Left renal pelvis (tissue), 4 donors: ENCODE measurements at regions not wholly inside any gene's neighbourhood (a gene's known extent, or its start where the extent isn't known, plus 50 kb on each side); places are given as distances from the start of the nearest gene placed in this dataset.
"Not testable (repeated sequence)": the region's sequence is repeated elsewhere in the genome, so short reads cannot be mapped to it uniquely, and the experiment has no call there.

ENCODE experiments used
- DNase-seq, 4 donors: peaks; one replicate each; pipeline ENCODE4 v3.0.0-alpha.2; 2013; ENCODE audit warnings: low read depth in 4 of 4, low spot score in 3 of 4

DNA sequence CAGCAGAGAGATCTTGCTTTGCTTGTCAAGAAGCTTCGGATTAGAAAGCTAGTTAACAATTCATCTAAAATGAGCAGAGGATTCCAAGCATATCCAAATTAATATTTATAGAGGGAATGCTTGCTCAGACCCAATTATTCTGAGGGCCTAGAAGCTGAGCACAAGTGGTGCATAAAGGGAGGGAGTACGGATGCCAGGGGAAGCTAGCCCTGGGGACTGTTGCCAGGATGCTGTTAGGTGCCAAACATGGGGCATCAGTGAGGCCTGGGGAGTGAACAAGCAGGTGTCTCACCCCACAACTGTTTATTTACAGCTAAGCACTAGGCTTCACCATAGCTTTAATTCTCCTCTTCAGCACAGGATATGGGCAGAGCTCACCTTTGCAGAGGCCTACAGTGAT, 684.1 kb upstream of the C16orf82 start:
- DNase-seq, result no peak

DNA sequence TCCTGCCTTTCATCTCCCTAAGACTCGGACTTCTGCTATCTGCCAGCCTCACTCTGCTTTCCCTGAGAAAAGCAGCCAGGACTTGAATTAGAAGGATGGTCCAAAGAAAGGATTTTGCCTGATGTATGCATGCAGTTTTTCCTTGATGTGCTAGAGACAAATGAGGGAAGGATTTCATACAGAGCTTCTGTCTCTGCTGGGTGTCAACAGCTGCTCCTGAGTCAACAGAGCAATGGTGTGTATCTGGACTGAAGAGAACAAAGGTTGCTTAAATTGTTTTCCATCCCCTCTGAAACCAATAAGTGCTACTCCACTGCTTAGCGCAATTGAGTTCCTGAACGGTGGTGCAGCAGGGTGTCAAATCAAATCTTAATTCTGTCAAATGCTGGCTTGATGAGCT, 680.6 kb upstream of the C16orf82 start:
- DNase-seq, result no peak

DNA sequence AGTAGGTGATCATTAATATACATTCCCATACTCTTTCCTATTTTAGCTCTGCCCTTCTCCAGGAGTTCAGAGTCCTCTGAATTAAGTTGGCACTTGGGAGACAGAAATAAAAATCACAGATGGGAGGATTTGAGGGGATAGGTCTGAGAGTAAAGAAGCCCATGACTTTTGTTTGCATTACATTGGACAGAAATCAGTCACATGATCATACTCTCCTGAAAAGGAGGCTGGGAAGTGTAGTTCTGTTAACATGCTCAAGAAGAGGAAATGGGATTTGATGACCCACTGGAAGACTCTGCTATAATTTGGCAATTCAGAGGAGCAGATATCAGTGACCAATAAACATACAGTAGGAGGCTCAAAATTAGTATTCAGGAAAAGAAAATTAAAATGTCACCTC, 674.9 kb upstream of the C16orf82 start:
- DNase-seq, result no peak

DNA sequence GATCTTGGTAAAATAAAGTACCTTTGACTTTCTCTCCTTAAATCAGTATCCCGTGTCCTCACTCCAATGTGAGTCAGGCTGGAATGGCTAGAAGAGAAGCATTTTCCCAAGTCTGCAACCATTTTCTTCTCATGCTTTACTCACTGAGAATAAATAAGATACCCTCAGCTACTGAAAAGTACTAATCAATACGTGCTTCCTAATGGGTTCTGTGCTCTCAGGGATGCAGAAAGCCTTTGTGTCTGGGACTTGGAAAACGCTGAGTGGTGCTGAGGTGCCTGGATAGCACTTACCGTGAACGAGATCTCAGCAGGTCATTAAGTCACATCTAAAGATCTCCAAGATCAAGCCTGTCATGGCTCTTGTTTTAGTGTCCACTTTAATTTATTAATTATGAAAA, 672.3 kb upstream of the C16orf82 start:
- no peak for DNase-seq

DNA sequence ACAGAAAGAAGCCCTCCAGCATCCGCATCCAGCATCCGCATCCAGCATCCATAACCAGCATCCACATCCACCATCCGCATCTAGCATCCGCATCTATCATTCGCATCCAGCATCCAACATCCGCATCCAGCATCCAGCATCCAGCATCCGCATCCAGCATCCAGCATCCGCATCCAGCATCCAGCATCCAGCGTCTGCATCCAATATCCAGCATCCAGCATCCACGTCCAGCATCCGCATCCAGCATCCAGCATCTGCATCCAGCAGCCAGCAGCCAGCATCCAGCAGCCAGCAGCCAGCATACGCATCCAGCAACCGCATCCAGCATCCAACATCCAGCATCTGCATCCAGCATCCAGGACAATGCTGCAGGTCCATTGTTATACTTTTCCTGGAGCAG, 671.0 kb upstream of the C16orf82 start:
- no peak for DNase-seq

DNA sequence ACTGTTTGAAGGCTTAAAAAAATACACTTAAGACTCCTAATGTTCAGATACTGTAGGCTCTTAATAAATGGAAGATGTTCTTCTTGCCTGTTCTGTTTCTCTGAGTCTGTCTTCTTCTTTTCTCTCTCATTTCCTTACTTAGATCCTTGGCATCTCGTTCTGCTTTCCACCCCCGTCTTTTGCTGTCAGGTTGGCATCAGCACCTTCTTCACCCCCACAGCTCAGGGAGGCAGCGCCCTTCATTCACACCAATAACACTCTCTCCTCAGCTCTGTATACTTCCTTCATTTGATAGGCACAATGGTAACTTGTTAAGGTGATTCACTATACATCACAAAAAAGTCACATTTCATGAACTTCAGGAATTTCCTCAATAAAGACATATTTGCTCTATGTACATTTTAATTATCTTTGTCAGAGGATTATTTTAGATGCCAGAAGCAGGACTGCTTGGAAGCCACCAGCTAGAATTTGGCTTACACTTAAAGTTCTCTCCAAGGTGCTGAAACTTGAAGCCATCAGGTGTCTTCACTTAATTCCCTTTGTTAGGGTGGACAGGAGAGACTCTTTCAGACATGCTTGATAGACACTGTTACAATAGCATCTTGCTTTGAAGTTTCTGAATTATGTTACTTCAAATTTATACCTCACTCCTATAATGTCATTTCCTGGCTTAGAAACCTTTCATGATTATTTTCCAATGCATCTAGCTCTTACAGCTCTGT, 670.1 kb upstream of the C16orf82 start:
- DNase-seq, result peak in 2 of 4 donors; percentile 0 to 4

DNA sequence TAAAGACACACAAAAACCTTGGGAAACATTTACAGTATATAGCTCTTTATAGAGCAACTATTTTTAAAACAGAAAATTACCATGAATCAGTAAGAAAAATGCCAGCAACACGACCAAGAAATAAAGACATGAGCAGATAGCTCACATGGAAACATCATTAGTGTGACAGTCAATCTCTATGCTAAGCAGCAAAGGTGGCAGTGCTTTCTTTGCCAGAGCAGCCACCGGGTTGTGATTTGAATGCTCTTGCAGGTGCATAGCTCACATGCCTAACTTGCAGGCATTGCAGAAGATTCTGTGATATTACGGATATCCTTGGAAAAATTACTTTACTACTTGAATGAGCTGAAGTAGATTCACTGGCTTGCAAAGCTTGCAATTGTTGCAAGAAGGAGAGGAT, 652.9 kb upstream of the C16orf82 start:
- no peak for DNase-seq

DNA sequence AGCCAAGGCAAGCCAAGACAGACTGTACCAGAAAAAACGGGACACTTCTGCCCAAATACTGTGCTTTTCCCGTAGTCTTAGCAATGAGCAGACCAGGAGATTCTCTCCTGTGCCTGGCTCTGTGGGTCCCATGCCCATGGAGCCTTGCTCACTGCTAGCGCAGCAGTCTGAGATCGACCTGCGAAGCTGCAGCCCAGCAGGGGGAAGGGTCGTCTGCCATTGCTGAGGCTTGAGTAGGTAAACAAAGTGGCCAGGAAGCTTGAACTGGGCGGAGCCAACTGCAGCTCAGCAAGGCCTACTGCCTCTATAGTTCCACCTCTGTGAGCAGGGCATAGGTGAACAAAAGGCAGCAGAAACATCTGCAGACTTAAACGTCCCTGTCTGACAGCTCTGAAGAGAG, 647.3 kb upstream of the C16orf82 start:
- DNase-seq, result not testable (repeated sequence)

DNA sequence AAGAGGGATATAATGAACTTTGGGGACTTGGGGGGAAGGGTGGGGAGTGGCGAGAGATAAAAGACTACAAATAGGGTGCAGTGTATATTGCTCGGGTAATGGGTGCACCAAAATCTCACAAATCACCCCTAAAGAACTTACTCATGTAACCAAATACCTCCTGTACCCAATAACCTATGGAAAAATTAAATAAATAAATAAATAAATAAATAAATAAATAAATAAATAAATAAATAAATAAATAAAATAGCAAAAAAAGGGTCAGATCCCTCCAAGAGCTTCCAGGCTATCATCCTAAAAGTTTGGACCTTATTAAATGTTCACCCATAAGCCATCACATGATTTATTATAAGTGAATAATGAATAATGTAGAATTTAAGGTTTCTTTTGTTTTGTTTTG, 636.1 kb upstream of the C16orf82 start:
- no peak for DNase-seq

DNA sequence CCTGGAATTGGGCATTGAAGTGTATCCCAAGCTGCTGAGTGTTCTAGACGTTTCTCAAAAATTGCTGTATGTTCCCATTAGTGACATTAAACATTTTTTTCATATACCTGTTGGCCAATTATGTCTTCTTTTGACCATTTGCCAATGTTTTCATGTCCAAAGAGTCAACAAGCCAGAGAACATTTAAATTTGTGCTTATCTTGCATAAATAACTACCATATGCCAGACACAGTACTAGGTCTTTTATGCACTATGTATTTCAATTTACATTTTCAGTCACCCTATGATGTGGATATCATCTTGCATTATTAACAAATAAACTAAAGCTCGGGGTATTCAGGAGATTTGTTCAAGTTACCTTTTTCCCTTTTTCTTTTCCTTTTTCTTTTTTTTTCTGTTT, 632.9 kb upstream of the C16orf82 start:
- no peak for DNase-seq

DNA sequence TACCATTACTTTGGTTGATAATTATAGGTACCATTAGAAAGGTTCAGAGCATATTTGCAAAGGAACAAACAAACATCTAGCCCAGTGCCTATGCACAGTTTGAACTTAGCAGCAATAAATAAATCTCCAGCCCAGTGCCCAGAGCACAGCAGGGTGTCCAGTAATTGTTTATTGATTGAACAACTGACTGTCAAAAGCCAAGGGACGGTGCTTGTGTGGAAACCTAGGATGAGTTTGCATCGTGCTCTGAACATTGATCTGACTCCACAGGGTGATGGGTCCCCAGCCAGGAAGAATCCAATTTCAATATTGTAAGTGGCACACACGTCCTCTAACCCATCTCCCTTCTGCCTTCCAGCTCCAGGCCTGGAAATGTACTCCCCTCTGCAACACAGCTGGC, 625.5 kb upstream of the C16orf82 start:
- DNase-seq, result no peak

DNA sequence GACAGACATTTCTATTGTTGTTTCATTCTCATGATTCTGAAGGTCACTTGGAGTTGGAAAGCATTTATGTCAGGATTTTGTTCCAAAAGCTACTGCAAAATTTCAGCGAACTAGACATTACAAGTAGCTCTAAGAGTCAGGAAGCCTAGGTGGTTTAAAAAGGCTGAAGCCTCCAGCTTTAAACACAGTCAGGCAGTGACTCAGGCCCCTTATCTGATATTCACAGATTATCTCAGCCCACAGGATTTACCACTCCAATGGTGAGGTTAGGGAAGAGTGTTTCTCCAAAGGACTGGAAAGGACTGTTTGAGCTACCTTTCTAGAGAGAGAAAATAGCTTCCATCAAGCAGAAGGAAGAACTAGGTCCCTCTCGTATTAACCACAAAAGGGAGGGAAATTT, 624.4 kb upstream of the C16orf82 start:
- DNase-seq, result no peak

DNA sequence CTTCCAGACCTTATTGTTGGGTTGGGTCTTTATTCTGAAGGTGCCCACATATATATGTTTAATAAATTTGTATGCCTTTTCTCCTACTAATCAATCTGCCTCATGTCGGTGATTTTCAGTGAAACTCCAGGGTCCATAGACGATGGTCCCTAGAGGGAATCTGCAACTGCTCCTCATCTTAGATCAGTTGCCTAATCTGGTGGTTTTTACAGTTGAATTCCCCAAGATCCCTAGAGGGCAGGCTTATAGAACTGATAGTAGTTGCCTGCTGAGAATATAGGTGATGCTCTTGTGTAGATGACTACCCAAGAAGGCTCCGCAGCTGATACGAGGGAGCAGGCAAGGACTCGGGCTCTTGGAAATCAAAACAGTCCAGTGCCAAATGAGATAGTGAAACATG, 619.2 kb upstream of the C16orf82 start:
- no peak for DNase-seq

DNA sequence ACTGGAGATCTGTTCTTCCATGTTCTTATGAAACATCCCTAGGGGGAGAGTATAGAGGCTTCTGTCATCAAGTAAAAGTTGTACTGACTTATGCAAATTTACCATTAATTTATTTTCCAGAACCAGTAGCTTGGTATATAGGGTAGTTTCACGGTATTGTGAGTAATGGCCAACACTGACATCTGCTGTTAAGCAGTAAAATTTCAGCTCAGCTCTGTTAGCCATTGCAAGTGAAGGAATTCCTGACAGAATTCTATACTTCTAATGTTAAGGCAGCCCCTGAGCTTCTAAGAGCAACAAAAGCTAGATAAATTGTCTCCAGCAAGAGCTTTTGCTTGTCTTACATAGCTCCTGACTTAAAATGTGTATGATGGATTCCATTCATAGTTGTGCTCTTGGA, 613.5 kb upstream of the C16orf82 start:
- DNase-seq, result no peak

DNA sequence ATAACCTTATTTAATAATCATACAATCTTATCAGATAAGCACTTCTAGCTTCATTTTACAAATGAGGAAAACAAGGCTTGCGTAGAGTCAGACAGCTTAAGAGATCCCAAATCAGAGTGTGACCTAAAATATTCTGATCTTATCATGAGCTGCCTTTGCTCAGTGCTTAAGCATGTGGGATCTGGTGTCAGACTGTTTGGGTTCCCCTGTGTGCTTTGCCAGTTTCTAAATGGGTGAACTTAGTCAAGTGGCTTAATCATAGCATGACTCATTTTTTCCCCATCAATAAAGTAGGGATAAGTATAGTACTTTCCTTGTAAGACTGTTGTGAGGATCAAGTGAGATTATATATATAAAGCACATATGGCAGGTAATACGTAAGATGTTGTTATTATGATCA, 612.6 kb upstream of the C16orf82 start:
- no peak for DNase-seq

DNA sequence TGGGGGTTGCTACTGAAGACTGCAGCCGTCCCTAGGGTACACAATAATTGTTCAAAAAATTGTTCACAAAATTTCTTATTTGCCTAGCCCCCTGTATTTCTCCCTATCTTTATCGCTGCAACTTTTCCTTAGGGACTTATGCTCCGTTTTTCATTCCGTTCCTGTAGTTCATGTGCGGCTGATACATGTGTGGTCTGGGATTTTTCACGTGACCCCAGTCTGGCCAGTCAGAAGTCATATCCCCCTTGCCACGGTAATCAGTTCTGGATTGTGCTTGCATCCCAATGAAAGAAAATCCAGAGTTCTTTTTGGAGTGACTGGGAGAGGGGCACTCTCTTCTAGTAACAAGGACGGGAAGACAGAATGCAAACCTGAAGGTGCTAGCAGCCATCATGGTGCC, 610.7 kb upstream of the C16orf82 start:
- no peak for DNase-seq

DNA sequence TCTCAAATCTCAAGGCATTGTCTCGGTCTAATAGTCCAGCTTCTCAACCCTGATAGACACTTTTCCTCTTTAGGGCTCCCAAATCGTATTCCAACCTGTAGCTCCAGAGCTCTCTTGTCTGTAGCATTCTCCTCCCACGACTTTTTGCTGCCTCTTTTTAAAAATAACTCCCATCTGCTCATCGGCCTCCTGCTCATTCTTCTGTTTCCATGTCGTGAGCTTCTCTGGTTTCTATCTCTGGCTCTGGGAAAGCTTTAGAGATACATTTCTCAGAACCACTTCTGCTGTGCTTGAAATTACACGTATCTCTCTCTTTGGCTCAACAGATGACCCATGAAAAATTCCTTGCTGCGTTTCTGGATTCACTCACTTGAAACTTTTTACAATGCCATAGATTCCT, 609.6 kb upstream of the C16orf82 start:
- no peak for DNase-seq

DNA sequence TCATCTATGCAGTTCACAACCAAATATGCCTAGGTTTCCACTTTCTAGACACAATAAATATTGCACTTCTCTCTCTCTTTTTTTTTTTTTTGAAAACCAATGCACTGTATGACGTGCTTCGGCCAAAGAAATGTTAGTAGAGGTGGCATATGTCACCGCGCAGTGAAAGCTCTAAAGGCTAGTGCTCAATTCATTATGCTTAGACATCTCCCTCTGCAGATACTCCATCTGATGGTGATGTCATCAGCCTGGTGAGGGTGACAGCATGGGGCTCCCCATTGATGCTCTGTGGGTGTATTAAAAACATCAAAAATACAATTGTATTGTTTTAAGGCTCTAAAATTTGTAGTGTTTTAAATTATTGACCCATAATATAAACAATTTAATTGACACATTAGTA, 608.8 kb upstream of the C16orf82 start:
- no peak for DNase-seq

DNA sequence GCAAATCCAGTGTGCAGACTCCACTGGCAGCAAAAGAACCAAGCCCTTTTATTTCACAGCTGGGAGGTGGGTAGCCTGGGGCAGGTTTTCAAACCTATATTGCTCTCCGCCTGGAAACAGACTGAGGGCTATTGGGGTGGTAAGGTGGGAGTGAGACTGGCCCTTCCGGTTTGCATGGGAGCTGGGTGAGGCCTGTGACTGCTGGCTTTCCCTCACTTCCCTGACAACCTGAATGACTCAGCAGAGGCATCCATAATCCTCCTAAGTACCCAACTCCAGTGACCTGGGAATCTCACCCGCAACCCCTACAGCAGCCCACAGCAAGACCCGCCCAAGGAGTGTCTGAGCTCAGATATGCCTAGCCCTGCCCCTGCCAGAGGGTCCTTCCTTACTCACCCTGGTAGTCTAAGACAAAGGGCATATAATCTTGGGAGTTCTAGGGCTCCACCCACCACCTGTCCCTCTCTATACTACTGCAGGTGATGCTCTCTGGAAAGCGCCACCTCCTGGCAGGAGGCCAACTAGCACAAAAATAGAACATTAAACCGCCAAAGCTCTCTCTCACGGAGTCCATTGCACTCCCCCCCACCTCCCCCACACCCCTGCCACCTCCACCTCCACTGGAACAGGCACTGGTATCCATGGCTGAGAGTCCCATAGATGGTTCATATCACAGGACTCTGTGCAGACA, 602.0 kb upstream of the C16orf82 start:
- no peak for DNase-seq

DNA sequence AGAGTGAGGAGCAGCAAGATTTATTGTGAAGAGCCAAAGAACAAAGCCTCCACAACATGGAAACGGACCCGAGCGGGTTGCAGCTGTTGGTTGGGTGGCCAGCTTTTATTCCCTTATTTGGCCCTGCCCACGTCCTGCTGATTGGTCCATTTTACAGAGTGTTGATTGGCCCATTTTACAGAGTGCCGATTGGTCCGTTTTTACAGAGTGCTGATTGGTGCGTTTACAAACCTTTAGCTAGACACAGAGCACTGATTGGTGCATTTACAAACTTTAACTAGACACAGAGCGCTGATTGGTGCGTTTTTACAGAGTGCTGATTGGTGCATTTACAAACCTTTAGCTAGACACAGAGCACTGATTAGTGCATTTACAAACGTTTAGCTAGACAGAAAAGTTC, 592.3 kb upstream of the C16orf82 start:
- not testable (repeated sequence) for DNase-seq

DNA sequence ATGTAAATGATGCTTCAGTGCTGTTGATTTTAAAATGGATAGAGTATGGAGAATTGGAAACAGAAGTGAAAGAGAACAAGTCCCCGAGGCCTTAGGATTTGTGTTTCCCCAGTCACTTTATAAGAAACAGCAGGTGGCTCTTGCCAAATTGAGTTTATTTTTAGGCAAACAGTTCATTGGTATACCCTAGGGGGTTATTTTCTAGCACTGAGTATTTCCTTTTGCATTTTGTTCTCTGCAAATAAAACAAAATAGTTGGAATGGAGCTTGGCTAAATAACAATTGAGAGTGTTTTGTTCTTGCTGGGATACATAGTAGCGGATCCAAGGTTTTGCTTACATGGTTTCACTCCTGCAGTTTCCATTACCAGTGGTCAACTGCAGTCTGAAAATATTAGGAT, 591.1 kb upstream of the C16orf82 start:
- DNase-seq, result no peak

DNA sequence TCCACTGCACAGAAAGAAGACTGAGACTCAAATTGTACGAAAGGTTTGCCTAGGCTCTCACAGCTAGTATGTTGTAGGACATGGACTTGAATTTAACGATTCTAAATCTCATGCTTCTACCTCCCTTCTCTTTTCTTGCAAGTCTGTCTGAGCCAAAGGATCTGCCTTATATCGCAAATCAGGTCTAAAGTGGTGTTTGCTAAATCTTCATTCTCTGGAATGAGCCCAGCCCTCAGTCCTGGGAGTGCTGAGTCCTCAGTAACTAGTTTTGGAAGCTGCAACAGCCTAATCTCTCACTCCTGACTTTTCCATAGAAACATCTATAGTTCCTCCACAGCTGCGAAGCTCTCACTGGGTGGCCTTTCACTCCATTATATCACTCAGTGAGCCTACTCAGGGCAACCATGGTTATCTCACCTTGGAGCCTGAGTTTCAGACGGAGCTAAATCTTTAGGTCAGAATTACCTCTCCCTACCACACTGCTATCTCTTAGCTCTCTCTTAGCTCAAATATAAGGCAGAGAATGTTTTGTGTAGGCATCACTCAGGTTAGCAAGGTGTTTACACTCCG, 575.5 kb upstream of the C16orf82 start:
- DNase-seq, result no peak
